H9 (cell line): ENCODE measurements at regions not wholly inside any gene's neighbourhood (a gene's known extent, or its start where the extent isn't known, plus 50 kb on each side); places are given as distances from the start of the nearest gene placed in this dataset.

Experiments used
- DNase-seq: peaks from one replicate; pipeline ENCODE4 v3.0.0-alpha.2; 2017
- H2AFZ ChIP-seq: one replicate; pipeline ENCODE4 v1.6.1; 2013; ENCODE audit warnings: mild to moderate bottlenecking, low read length, control low read depth, moderate library complexity
- H2AK5ac ChIP-seq: 2 replicates; pipeline ENCODE4 v1.6.1; 2013; ENCODE audit warnings: low read length, control low read depth, mixed read lengths; ENCODE audit not compliant: insufficient read length
- H2BK120ac ChIP-seq: one replicate; pipeline ENCODE4 v1.6.1; 2013; ENCODE audit warnings: low read depth, mild to moderate bottlenecking, low read length, control low read depth, inconsistent platforms; ENCODE audit not compliant: poor library complexity, severe bottlenecking
- H2BK12ac ChIP-seq: 2 replicates; pipeline ENCODE4 v1.6.1; 2013; ENCODE audit warnings: low read length, control low read depth, mixed read lengths, low read depth; ENCODE audit not compliant: insufficient read length
- H2BK15ac ChIP-seq: 2 replicates; pipeline ENCODE4 v1.6.1; 2013; ENCODE audit warnings: low read depth, low read length, control low read depth
- H2BK20ac ChIP-seq: one replicate; pipeline ENCODE4 v1.6.1; 2013; ENCODE audit warnings: low read depth, mild to moderate bottlenecking, low read length, control low read depth, inconsistent platforms; ENCODE audit not compliant: poor library complexity, severe bottlenecking
- H2BK5ac ChIP-seq: 2 replicates; pipeline ENCODE4 v1.6.1; 2013; ENCODE audit warnings: low read length, control low read depth, mixed read lengths; ENCODE audit not compliant: insufficient read length
- H3K14ac ChIP-seq: 2 replicates; pipeline ENCODE4 v1.6.1; 2013; ENCODE audit warnings: low read length, control low read depth; ENCODE audit not compliant: insufficient read depth
- H3K18ac ChIP-seq: 2 replicates; pipeline ENCODE4 v1.6.1; 2013; ENCODE audit warnings: low read depth, mild to moderate bottlenecking, mixed read lengths, low read length, control low read depth; ENCODE audit not compliant: insufficient read length
- H3K23ac ChIP-seq: 2 replicates; pipeline ENCODE4 v1.6.1; 2013; ENCODE audit warnings: low read length, control low read depth, mixed read lengths, low read depth; ENCODE audit not compliant: insufficient read length
- H3K23me2 ChIP-seq: 2 replicates; pipeline ENCODE4 v1.6.1; 2013; ENCODE audit warnings: low read depth, mild to moderate bottlenecking, mixed read lengths, low read length, control low read depth; ENCODE audit not compliant: insufficient read length, poor library complexity, severe bottlenecking
- H3K27ac ChIP-seq: 2 replicates; pipeline ENCODE4 v1.5.1; 2013; ENCODE audit warnings: low read length, control low read depth, mixed read lengths, low read depth; ENCODE audit not compliant: insufficient read length
- H3K27me3 ChIP-seq: 2 replicates; pipeline ENCODE4 v1.6.1; 2013; ENCODE audit warnings: low read length, control low read depth, inconsistent platforms; ENCODE audit not compliant: insufficient read depth
- H3K4ac ChIP-seq: 2 replicates; pipeline ENCODE4 v1.6.1; 2013; ENCODE audit warnings: low read depth, mild to moderate bottlenecking, control low read depth, inconsistent platforms, low read length, moderate library complexity
- H3K4me1 ChIP-seq: 2 replicates; pipeline ENCODE4 v1.6.1; 2013; ENCODE audit warnings: low read length, control low read depth, inconsistent platforms; ENCODE audit not compliant: insufficient read depth
- H3K4me2 ChIP-seq: 2 replicates; pipeline ENCODE4 v1.6.1; 2013; ENCODE audit warnings: low read length, control low read depth, mixed read lengths; ENCODE audit not compliant: insufficient read length, insufficient read depth
- H3K56ac ChIP-seq: 2 replicates; pipeline ENCODE4 v1.6.1; 2013; ENCODE audit warnings: low read depth, mild to moderate bottlenecking, mixed read lengths, low read length, control low read depth; ENCODE audit not compliant: insufficient read length
- H3K79me1 ChIP-seq: 2 replicates; pipeline ENCODE4 v1.6.1; 2013; ENCODE audit warnings: low read depth, mild to moderate bottlenecking, moderate library complexity, low read length, control low read depth, inconsistent platforms; ENCODE audit not compliant: insufficient read depth, poor library complexity, severe bottlenecking
- H3K79me2 ChIP-seq: 2 replicates; pipeline ENCODE4 v1.6.1; 2013; ENCODE audit warnings: low read length, control low read depth, inconsistent platforms; ENCODE audit not compliant: insufficient read depth
- H3K9ac ChIP-seq: 2 replicates; pipeline ENCODE4 v1.6.1; 2013; ENCODE audit warnings: low read length, control low read depth, mixed read lengths; ENCODE audit not compliant: insufficient read length; ENCODE audit errors: extremely low read depth
- H3K9me3 ChIP-seq: one replicate; pipeline ENCODE4 v1.6.1; 2013; ENCODE audit warnings: low read depth, low read length, inconsistent platforms; ENCODE audit not compliant: control insufficient read depth
- H3T11ph ChIP-seq: one replicate; pipeline ENCODE4 v1.6.1; 2013; ENCODE audit warnings: mild to moderate bottlenecking, low read length, control low read depth, inconsistent platforms
- H4K20me1 ChIP-seq: one replicate; pipeline ENCODE4 v1.6.1; 2013; ENCODE audit not compliant: control insufficient read depth, insufficient read length, insufficient read depth
- H4K5ac ChIP-seq: 2 replicates; pipeline ENCODE4 v1.6.1; 2013; ENCODE audit warnings: low read depth, mild to moderate bottlenecking, mixed read lengths, low read length, control low read depth; ENCODE audit not compliant: insufficient read length
- H4K8ac ChIP-seq: replicated peaks from 2 replicates; pipeline ENCODE4 v1.6.1; 2013; ENCODE audit warnings: low read length, control low read depth, mixed read lengths, low read depth; ENCODE audit not compliant: insufficient read length
- H4K91ac ChIP-seq: 2 replicates; pipeline ENCODE4 v1.6.1; 2013; ENCODE audit warnings: low read depth, mild to moderate bottlenecking, moderate library complexity, mixed read lengths, low read length, control low read depth; ENCODE audit not compliant: insufficient read length
- H3K27ac Mint-ChIP-seq, 3 experiments: 2 replicates in 2 of 3; 3 replicates in 1 of 3; pipeline ENCODE4 v1.8.0; 2020 to 2021; ENCODE audit warnings: mixed read lengths in 3 of 3, mild to moderate bottlenecking in 1 of 3, moderate library complexity in 1 of 3
- H3K27me3 Mint-ChIP-seq: 2 replicates; pipeline ENCODE4 v1.8.0; 2021; ENCODE audit warnings: low read depth, mild to moderate bottlenecking, moderate library complexity, mixed read lengths
- H3K36me3 Mint-ChIP-seq, 3 experiments: 2 replicates in 2 of 3; 3 replicates in 1 of 3; pipeline ENCODE4 v1.8.0; 2020 to 2021; ENCODE audit warnings: low read depth in 3 of 3, mixed read lengths in 3 of 3; ENCODE audit not compliant: insufficient read depth in 1 of 3
- H3K4me1 Mint-ChIP-seq, 2 experiments: 2 replicates each; pipeline ENCODE4 v1.8.0; 2020; ENCODE audit warnings: mixed read lengths in 2 of 2
- H3K4me3 Mint-ChIP-seq, 2 experiments: 2 replicates in 1 of 2; 3 replicates in 1 of 2; pipeline ENCODE4 v1.8.0; 2020 to 2021; ENCODE audit warnings: mild to moderate bottlenecking in 2 of 2, mixed read lengths in 2 of 2, moderate library complexity in 1 of 2
- H3K9me3 Mint-ChIP-seq, 2 experiments: 2 replicates in 1 of 2; 3 replicates in 1 of 2; pipeline ENCODE4 v1.8.0; 2020; ENCODE audit warnings: mild to moderate bottlenecking in 2 of 2, mixed read lengths in 2 of 2, moderate library complexity in 1 of 2
- WGBS: extraction: QIAGEN DNeasy Blood & Tissue Kit; methylation state at CpG from one replicate; pipeline ENCODE4 v1.1.7; 2013; ENCODE audit warnings: missing lambda C conversion rate, low lambda C conversion rate, mixed read lengths; ENCODE audit not compliant: insufficient read length; ENCODE audit errors: extremely low coverage; 5-methylcytosine and 5-hydroxymethylcytosine counted together
- TF ChIP-seq, protein P1 (sequence below): fragments of 200-600 bp; sonication (generic); conservative IDR thresholded peaks from 3 replicates; pipeline ENCODE4 v1.8.0; 2021; ENCODE audit warnings: antibody characterized with exemption, mild to moderate bottlenecking

DNA sequence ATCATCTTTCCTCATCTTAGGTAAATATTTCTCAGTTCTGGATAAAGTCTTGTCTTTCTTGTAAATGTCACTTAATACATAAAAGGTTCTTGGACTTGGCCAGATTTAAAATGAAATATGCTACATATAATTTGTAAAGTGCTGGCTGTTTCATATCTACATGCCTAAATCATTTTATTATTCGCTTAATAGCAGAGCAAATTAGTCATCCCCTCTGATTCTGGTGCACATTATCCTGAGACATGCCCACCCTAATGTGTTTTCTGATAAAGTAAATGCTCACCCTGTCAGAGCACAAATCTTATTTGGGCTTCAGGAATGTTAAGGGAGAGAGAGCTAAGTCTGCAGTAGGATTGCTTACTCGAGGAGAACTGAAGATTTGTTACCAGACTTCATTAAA, 166.5 kb upstream of the IZUMO3 start:
- no peak overlapping the region for H4K91ac ChIP-seq
- H3K36me3 Mint-ChIP-seq: peaks cover 0 to 4% (median 3%) of the 10 kb centered on the region in 3 experiments; a peak in 2 of 7 replicates

More for the DNA sequence above, 166.5 kb upstream of the IZUMO3 start:
- Mint-ChIP-seq H3K27me3 (no peaks in the 10 kb centered on the region), H3K4me1 (no peaks in the 10 kb centered on the region), H3K27ac (no peak overlapping the region), H3K4me3 (no peak overlapping the region), H3K9me3 (no peaks in the 10 kb centered on the region; a peak in 2 of 5 replicates)
- no peak overlapping the region for H2BK120ac ChIP-seq
- H4K20me1 ChIP-seq: no peaks in the 10 kb centered on the region
- no peak overlapping the region for H2BK15ac ChIP-seq
- WGBS: no CpG with 5 or more reads among the region's 2 CpGs
- H2BK12ac ChIP-seq: no peak overlapping the region
- H3K9ac ChIP-seq: no peak overlapping the region
- H3K23ac ChIP-seq: no peak overlapping the region
- H2AFZ ChIP-seq: no peak overlapping the region
- H3K4ac ChIP-seq: no peak overlapping the region
- no peak overlapping the region for H3T11ph ChIP-seq
- H3K27ac ChIP-seq: no peak overlapping the region
- H3K18ac ChIP-seq: no peak overlapping the region
- no peak overlapping the region for H2BK5ac ChIP-seq
- H3K79me2 ChIP-seq: no peaks in the 10 kb centered on the region
- no peak for DNase-seq
- TF ChIP-seq, protein P1, sequence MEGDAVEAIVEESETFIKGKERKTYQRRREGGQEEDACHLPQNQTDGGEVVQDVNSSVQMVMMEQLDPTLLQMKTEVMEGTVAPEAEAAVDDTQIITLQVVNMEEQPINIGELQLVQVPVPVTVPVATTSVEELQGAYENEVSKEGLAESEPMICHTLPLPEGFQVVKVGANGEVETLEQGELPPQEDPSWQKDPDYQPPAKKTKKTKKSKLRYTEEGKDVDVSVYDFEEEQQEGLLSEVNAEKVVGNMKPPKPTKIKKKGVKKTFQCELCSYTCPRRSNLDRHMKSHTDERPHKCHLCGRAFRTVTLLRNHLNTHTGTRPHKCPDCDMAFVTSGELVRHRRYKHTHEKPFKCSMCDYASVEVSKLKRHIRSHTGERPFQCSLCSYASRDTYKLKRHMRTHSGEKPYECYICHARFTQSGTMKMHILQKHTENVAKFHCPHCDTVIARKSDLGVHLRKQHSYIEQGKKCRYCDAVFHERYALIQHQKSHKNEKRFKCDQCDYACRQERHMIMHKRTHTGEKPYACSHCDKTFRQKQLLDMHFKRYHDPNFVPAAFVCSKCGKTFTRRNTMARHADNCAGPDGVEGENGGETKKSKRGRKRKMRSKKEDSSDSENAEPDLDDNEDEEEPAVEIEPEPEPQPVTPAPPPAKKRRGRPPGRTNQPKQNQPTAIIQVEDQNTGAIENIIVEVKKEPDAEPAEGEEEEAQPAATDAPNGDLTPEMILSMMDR: no peak
- no peaks in the 10 kb centered on the region for H3K23me2 ChIP-seq
- H3K4me2 ChIP-seq: no peak overlapping the region
- no peaks in the 10 kb centered on the region for H3K4me1 ChIP-seq
- H2AK5ac ChIP-seq: no peak overlapping the region
- no peak overlapping the region for H4K8ac ChIP-seq
- no peaks in the 10 kb centered on the region for H3K27me3 ChIP-seq
- no peak overlapping the region for H3K14ac ChIP-seq
- H4K5ac ChIP-seq: no peak overlapping the region
- no peaks in the 10 kb centered on the region for H3K79me1 ChIP-seq
- H3K56ac ChIP-seq: no peak overlapping the region
- no peaks in the 10 kb centered on the region for H3K9me3 ChIP-seq
- no peak overlapping the region for H2BK20ac ChIP-seq
